HEK293T (cell line): ENCODE measurements at regions not wholly inside any gene's neighbourhood (a gene's known extent, or its start where the extent isn't known, plus 50 kb on each side); places are given as distances from the start of the nearest gene placed in this dataset.

Source experiments
- ARNT ChIP-seq: fragments of 450-650 bp; IDR thresholded peaks from 2 replicates; pipeline ENCODE4 v1.6.1; 2017; ENCODE audit warnings: mild to moderate bottlenecking
- ELF4 ChIP-seq: fragments of 450-650 bp; IDR thresholded peaks from 2 replicates; pipeline ENCODE4 v1.6.1; 2017; ENCODE audit warnings: antibody characterized with exemption
- FOXA1 ChIP-seq: fragments of 450-650 bp; IDR thresholded peaks from 2 replicates; pipeline ENCODE4 v1.6.1; 2016; ENCODE audit warnings: mild to moderate bottlenecking
- FOXM1 ChIP-seq: fragments of 450-650 bp; IDR thresholded peaks from 2 replicates; pipeline ENCODE4 v1.6.1; 2017; ENCODE audit warnings: mild to moderate bottlenecking, borderline replicate concordance
- HDGF ChIP-seq: fragments of 450-650 bp; IDR thresholded peaks from 2 replicates; pipeline ENCODE4 v1.6.1; 2017; ENCODE audit warnings: antibody characterized with exemption, borderline replicate concordance
- NFRKB ChIP-seq: fragments of 450-650 bp; IDR thresholded peaks from 2 replicates; pipeline ENCODE4 v1.6.1; 2016; ENCODE audit warnings: mild to moderate bottlenecking, moderate library complexity
- SP1 ChIP-seq: fragments of 450-650 bp; IDR thresholded peaks from 2 replicates; pipeline ENCODE4 v1.6.1; 2017
- SUZ12 ChIP-seq: fragments of 450-650 bp; IDR thresholded peaks from 2 replicates; pipeline ENCODE4 v1.6.1; 2016; ENCODE audit warnings: mild to moderate bottlenecking
- TARDBP ChIP-seq: fragments of 450-650 bp; IDR thresholded peaks from 2 replicates; pipeline ENCODE4 v1.6.1; 2016
- ZNF384 ChIP-seq: fragments of 450-650 bp; IDR thresholded peaks from 2 replicates; pipeline ENCODE4 v1.6.1; 2016
- TF ChIP-seq, protein P1 (sequence below): fragments of 450-650 bp; IDR thresholded peaks from 2 replicates; pipeline ENCODE4 v1.6.1; 2016

DNA sequence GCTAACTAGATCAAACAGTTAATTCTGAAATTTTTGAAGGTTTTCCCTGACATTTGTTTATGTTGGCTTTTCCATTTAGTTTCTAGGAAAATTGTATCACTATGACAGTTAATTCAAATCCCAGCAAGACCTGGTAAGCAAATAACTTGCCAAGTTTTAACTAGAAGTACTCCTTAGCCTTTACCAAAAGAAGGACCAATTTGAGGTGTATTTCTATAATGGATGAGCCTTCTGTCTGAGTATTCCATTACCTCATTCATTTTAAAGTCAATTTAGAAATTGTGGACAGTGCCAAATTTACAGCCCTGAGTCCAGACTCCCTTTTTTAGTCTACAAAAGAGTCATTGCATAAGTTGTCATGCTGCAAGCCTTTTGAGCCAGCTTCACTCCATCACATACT is 687.6 kb downstream of the CETN3 start:
- TF ChIP-seq SP1: no peak
- no peak for TF ChIP-seq ZNF384
- no peak for TF ChIP-seq FOXM1
- no peak for TF ChIP-seq HDGF
- TF ChIP-seq ARNT: no peak
- no peak for TF ChIP-seq ELF4
- no peak for TF ChIP-seq SUZ12
- TF ChIP-seq, protein P1, sequence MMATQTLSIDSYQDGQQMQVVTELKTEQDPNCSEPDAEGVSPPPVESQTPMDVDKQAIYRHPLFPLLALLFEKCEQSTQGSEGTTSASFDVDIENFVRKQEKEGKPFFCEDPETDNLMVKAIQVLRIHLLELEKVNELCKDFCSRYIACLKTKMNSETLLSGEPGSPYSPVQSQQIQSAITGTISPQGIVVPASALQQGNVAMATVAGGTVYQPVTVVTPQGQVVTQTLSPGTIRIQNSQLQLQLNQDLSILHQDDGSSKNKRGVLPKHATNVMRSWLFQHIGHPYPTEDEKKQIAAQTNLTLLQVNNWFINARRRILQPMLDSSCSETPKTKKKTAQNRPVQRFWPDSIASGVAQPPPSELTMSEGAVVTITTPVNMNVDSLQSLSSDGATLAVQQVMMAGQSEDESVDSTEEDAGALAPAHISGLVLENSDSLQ: no peak
- TF ChIP-seq TARDBP: no peak
- no peak for TF ChIP-seq NFRKB
- TF ChIP-seq FOXA1: no peak
